ENCODE measurements at regions not wholly inside any gene's neighbourhood (a gene's known extent, or its start where the extent isn't known, plus 50 kb on each side); places are given as distances from the start of the nearest gene placed in this dataset.
"Not testable (repeated sequence)": the region's sequence is repeated elsewhere in the genome, so short reads cannot be mapped to it uniquely, and the experiment has no call there.

DNA sequence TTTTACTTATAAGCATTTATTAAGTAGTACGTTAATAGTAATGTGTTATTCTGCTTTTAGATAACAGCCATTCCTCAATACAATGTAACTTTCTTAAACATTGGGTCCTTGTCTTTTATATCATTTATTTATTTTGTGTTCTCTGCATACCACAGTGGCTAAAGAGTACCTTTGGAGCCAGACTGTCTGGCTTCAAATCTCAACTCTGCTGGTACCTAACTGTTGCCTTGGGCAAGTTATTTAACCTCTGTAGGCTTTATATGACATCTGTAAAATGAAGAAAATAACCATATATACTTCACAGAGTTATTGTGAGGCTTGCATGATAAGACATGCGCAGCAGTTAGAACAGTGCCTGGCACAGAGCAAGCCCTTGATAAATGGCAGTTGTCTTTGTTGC lies 397.6 kb downstream of the MDFIC start (continued):
- TF ChIP-seq NFXL1 (IDR thresholded peaks at IDR 0.05; ENCODE audit: borderline replicate concordance) (no peak), RCOR1 (conservative IDR thresholded peaks at IDR 0.05; ENCODE audit: low read depth, low read length) (no peak), SMAD5 (IDR thresholded peaks at IDR 0.05; ENCODE audit: low read depth) (no peak), ZNF384 (IDR thresholded peaks at IDR 0.05; ENCODE audit: borderline replicate concordance, low read depth, low read length) (no peak), GABPA (IDR thresholded peaks at IDR 0.05; ENCODE audit: low read depth) (no peak), STAT3 (IDR thresholded peaks at IDR 0.05; ENCODE audit: low read depth, low read length) (no peak), SMC3 (IDR thresholded peaks at IDR 0.05; ENCODE audit: borderline replicate concordance, low read length) (no peak), TAF1 (IDR thresholded peaks at IDR 0.05; ENCODE audit: borderline replicate concordance, low read depth, low read length) (no peak)

DNA sequence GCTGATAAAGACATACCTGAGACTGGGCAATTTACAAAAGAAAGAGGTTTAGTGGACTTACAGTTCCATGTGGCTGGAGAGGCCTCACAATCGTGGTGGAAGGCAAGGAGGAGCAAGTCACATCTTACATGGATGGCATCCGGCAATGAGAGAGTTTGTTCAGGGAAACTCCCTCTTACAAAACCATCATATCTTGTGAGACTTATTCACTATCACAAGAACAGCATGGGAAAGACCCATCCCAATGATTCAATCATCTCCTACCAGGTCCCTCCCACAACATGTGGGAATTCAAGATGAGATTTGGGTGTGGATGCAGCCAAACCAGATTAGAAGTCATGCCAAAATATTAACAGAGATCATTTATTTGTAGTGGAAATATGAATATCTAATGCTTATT lies 388.4 kb downstream of the MDFIC start:
- DNase-seq (ENCODE audit: low read depth, low spot score); ATAC-seq; H3K4me2 ChIP-seq (ENCODE audit: control insufficient read depth, insufficient read depth); CTCF ChIA-PET; SMC1A ChIA-PET (ENCODE audit: uncharacterized antibody, unreplicated experiment); H3K27me3 ChIP-seq (replicated peaks in 1 of 2; ENCODE audit: control insufficient read depth in 2 of 2, insufficient read depth in 2 of 2, low read length in 1 of 2); RAD21 ChIA-PET (ENCODE audit: unreplicated experiment); H3K9me3 ChIP-seq (replicated peaks; ENCODE audit: control insufficient read depth, insufficient read depth, low read length); H4K20me1 ChIP-seq (ENCODE audit: control insufficient read depth, insufficient read depth); intact Hi-C loops (cut with micrococcal nuclease; ENCODE audit: unreplicated experiment); H3K4me1 ChIP-seq (ENCODE audit: control insufficient read depth, insufficient read depth, low read length); H2AFZ ChIP-seq (ENCODE audit: control insufficient read depth, low read depth, low read length); H3K79me2 ChIP-seq (ENCODE audit: control insufficient read depth, insufficient read depth, low read length); in situ Hi-C loops (cut with MboI); FAIRE-seq; H3K4me3 ChIP-seq; POLR2A ChIA-PET; H3K36me3 ChIP-seq (ENCODE audit: control insufficient read depth in 2 of 2, insufficient read depth in 2 of 2, low read length in 1 of 2); H3K27ac ChIP-seq (ENCODE audit: control insufficient read depth, insufficient read depth); H3K9ac ChIP-seq (ENCODE audit: control insufficient read depth, insufficient read depth, low read length); BruUV-seq (replicated peaks): not testable (repeated sequence)
- WGBS (ENCODE audit: insufficient coverage, insufficient replicate concordance, low lambda C conversion rate, missing lambda C conversion rate), result 45% methylated on average over 2 of the region's 2 CpGs

DNA sequence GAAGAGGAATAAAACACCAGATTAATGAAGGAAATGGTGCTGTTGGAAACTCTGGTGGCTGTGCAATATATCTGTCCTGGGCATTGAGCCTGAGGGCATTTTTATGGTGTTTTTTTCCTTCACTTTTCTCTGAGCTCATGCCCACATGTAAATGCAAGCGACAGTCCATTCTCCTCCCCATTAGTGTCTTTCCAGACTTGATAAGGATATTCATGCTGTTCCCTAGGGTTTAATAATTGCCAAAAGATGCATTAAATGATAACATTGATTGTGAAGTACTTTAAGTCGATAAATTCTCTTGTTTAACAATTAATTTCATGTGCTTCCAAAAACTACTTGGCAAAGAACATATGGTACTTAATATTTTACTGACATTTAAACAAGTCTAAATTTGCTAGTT lies 384.7 kb downstream of the MDFIC start:
- Histone ChIP-seq H3K36me3 (ENCODE audit: control insufficient read depth in 2 of 2, insufficient read depth in 2 of 2, low read length in 1 of 2) (no peaks in the 10 kb centered on the region), H2AFZ (ENCODE audit: control insufficient read depth, low read depth, low read length) (no peak overlapping the region), H3K4me3 (no peak overlapping the region), H3K4me1 (ENCODE audit: control insufficient read depth, insufficient read depth, low read length) (no peaks in the 10 kb centered on the region), H3K9me3 (replicated peaks; ENCODE audit: control insufficient read depth, insufficient read depth, low read length) (no peaks in the 10 kb centered on the region), H4K20me1 (ENCODE audit: control insufficient read depth, insufficient read depth) (no peaks in the 10 kb centered on the region), H3K27ac (ENCODE audit: control insufficient read depth, insufficient read depth) (no peak overlapping the region), H3K27me3 (replicated peaks in 1 of 2; ENCODE audit: control insufficient read depth in 2 of 2, insufficient read depth in 2 of 2, low read length in 1 of 2) (no peaks in the 10 kb centered on the region), H3K79me2 (ENCODE audit: control insufficient read depth, insufficient read depth, low read length) (no peaks in the 10 kb centered on the region), H3K9ac (ENCODE audit: control insufficient read depth, insufficient read depth, low read length) (no peak overlapping the region), H3K4me2 (ENCODE audit: control insufficient read depth, insufficient read depth) (no peak overlapping the region)
- BruUV-seq (replicated peaks), result no TSS peak
- SMC1A ChIA-PET (ENCODE audit: uncharacterized antibody, unreplicated experiment), result interaction anchor here (0.5 to 1.3 kb wide), 2 partner anchors 11 to 48 kb away, joined by 3 read pairs; no protein-coding TSS in a partner anchor
- WGBS (ENCODE audit: insufficient coverage, insufficient replicate concordance, low lambda C conversion rate, missing lambda C conversion rate), result 11% methylated on average over 2 of the region's 2 CpGs
- POLR2A ChIA-PET, result no interaction called here
- CTCF ChIA-PET, result interaction anchor here (0.9 kb wide), 1 partner anchor 441 kb away, joined by 4 read pairs; no protein-coding TSS in a partner anchor
- RAD21 ChIA-PET (ENCODE audit: unreplicated experiment), result no interaction called here
- FAIRE-seq, result no peak
- no peak for DNase-seq (ENCODE audit: low read depth, low spot score)
- in situ Hi-C loops (cut with MboI), result no loop called here
- ATAC-seq, result no peak
- intact Hi-C loops (cut with micrococcal nuclease; ENCODE audit: unreplicated experiment), result no loop called here
- TF ChIP-seq, protein P1, sequence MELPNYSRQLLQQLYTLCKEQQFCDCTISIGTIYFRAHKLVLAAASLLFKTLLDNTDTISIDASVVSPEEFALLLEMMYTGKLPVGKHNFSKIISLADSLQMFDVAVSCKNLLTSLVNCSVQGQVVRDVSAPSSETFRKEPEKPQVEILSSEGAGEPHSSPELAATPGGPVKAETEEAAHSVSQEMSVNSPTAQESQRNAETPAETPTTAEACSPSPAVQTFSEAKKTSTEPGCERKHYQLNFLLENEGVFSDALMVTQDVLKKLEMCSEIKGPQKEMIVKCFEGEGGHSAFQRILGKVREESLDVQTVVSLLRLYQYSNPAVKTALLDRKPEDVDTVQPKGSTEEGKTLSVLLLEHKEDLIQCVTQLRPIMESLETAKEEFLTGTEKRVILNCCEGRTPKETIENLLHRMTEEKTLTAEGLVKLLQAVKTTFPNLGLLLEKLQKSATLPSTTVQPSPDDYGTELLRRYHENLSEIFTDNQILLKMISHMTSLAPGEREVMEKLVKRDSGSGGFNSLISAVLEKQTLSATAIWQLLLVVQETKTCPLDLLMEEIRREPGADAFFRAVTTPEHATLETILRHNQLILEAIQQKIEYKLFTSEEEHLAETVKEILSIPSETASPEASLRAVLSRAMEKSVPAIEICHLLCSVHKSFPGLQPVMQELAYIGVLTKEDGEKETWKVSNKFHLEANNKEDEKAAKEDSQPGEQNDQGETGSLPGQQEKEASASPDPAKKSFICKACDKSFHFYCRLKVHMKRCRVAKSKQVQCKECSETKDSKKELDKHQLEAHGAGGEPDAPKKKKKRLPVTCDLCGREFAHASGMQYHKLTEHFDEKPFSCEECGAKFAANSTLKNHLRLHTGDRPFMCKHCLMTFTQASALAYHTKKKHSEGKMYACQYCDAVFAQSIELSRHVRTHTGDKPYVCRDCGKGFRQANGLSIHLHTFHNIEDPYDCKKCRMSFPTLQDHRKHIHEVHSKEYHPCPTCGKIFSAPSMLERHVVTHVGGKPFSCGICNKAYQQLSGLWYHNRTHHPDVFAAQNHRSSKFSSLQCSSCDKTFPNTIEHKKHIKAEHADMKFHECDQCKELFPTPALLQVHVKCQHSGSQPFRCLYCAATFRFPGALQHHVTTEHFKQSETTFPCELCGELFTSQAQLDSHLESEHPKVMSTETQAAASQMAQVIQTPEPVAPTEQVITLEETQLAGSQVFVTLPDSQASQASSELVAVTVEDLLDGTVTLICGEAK (IDR thresholded peaks at IDR 0.05; ENCODE audit: borderline replicate concordance), result no peak
- TF ChIP-seq, protein P2, sequence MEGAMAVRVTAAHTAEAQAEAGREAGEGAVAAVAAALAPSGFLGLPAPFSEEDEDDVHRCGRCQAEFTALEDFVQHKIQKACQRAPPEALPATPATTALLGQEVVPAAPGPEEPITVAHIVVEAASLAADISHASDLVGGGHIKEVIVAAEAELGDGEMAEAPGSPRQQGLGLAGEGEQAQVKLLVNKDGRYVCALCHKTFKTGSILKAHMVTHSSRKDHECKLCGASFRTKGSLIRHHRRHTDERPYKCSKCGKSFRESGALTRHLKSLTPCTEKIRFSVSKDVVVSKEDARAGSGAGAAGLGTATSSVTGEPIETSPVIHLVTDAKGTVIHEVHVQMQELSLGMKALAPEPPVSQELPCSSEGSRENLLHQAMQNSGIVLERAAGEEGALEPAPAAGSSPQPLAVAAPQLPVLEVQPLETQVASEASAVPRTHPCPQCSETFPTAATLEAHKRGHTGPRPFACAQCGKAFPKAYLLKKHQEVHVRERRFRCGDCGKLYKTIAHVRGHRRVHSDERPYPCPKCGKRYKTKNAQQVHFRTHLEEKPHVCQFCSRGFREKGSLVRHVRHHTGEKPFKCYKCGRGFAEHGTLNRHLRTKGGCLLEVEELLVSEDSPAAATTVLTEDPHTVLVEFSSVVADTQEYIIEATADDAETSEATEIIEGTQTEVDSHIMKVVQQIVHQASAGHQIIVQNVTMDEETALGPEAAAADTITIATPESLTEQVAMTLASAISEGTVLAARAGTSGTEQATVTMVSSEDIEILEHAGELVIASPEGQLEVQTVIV (IDR thresholded peaks at IDR 0.05; ENCODE audit: borderline replicate concordance, partially characterized antibody), result no peak
- no peak for TF ChIP-seq TCF7 (IDR thresholded peaks at IDR 0.05; ENCODE audit: borderline replicate concordance)
